HepG2 (cell line): ENCODE measurements at regions not wholly inside any gene's neighbourhood (a gene's known extent, or its start where the extent isn't known, plus 50 kb on each side); places are given as distances from the start of the nearest gene placed in this dataset.

Experiments used
- ATAC-seq: fragments of 200-7000 bp; cut with Tn5 transposase; 3 replicates; pipeline ENCODE4 v1.9.1; 2020; ENCODE audit warnings: mild to moderate bottlenecking, moderate library complexity
- BruUV-seq: library from RNA; stranded (reverse); fragments of 400-500 nt; replicated peaks from 2 replicates; lab custom pipeline; 2021; lab: Mats Ljungman, UMichigan
- CTCF ChIA-PET: fragments of 300-600 bp; formaldehyde crosslinking; extraction: SDS; loops from one replicate; lab custom pipeline; 2021; ENCODE audit warnings: low total read pairs, inconsistent platforms, low intra/inter-chr PET ratio; lab: Yijun Ruan, JAX
- POLR2A ChIA-PET: fragments of 350-600 bp; sonication (Branson Sonifier 250); formaldehyde crosslinking; loops from one replicate; lab custom pipeline; 2020; ENCODE audit warnings: antibody characterized with exemption, inconsistent platforms; lab: Yijun Ruan, JAX
- DNase-seq: peaks from one replicate; pipeline ENCODE4 v3.0.0-alpha.2; 2015; ENCODE audit warnings: low spot score
- FAIRE-seq: peaks from 3 replicates; lab custom pipeline; 2011; peaks lifted over from hg19 to GRCh38; lab: Jason Lieb, UNC
- H2AFZ ChIP-seq: one replicate; pipeline ENCODE4 v1.6.1; 2011; ENCODE audit warnings: low read length, inconsistent platforms
- H3K27ac ChIP-seq: fragments of 300-600 bp; 3 replicates; pipeline ENCODE4 v1.8.0; 2011; ENCODE audit warnings: mixed run types, mild to moderate bottlenecking, mixed read lengths, low read length, inconsistent platforms; ENCODE audit not compliant: insufficient read depth; ENCODE audit errors: extremely low read length
- H3K27me3 ChIP-seq, 2 experiments: fragments of 200-600 bp in 1 of 2; 2 replicates in 1 of 2; 3 replicates in 1 of 2; pipeline versions ENCODE4 v1.6.0 to v1.8.0; 2011; ENCODE audit warnings: low read length in 2 of 2, mild to moderate bottlenecking in 2 of 2, moderate library complexity in 2 of 2, inconsistent platforms in 1 of 2; ENCODE audit not compliant: insufficient read depth in 2 of 2, control insufficient read depth in 1 of 2
- H3K36me3 ChIP-seq, 2 experiments: fragments of 200-600 bp in 1 of 2; replicated peaks in 1 of 2; 2 replicates in 1 of 2; 3 replicates in 1 of 2; pipeline versions ENCODE4 v1.5.1 to v1.8.0; 2011; ENCODE audit warnings: low read length in 2 of 2, inconsistent platforms in 1 of 2; ENCODE audit not compliant: insufficient read depth in 2 of 2, control insufficient read depth in 1 of 2
- H3K4me1 ChIP-seq: 2 replicates; pipeline ENCODE4 v1.5.1; 2012; ENCODE audit warnings: low read length, inconsistent platforms; ENCODE audit not compliant: insufficient read depth
- H3K4me2 ChIP-seq: 2 replicates; pipeline ENCODE4 v1.6.0; 2011; ENCODE audit warnings: low read depth, low read length, inconsistent platforms
- H3K4me3 ChIP-seq, 3 experiments: fragments of 200-600 bp in 1 of 3; sonication (generic), shearing (Covaris generic) in 1 of 3; replicated peaks in 1 of 3; 2 replicates each; pipeline ENCODE4 v1.5.1; 2011 to 2016; ENCODE audit warnings: low read length in 3 of 3, inconsistent platforms in 2 of 3, low read depth in 2 of 3, mild to moderate bottlenecking in 2 of 3, control low read depth in 1 of 3, mixed read lengths in 1 of 3; ENCODE audit not compliant: insufficient read depth in 1 of 3
- H3K79me2 ChIP-seq: one replicate; pipeline ENCODE4 v1.6.1; 2011; ENCODE audit warnings: low read length, inconsistent platforms; ENCODE audit not compliant: insufficient read depth
- H3K9ac ChIP-seq: 2 replicates; pipeline ENCODE4 v1.6.0; 2011; ENCODE audit warnings: mild to moderate bottlenecking, low read depth, low read length, inconsistent platforms; ENCODE audit not compliant: insufficient read depth
- H3K9me3 ChIP-seq: 2 replicates; pipeline ENCODE4 v1.5.1; 2012; ENCODE audit warnings: mild to moderate bottlenecking, low read length
- H4K20me1 ChIP-seq: 2 replicates; pipeline ENCODE4 v1.6.0; 2011; ENCODE audit warnings: inconsistent platforms, mild to moderate bottlenecking, low read length, moderate library complexity; ENCODE audit not compliant: insufficient read depth
- ZNF44 ChIP-seq: sonication (generic); formaldehyde crosslinking; IDR thresholded peaks from 2 replicates; pipeline ENCODE4 v1.5.1; 2020; ENCODE audit warnings: mild to moderate bottlenecking, missing genetic modification reagents
- ZNF556 ChIP-seq: sonication (generic); formaldehyde crosslinking; IDR thresholded peaks from 2 replicates; pipeline ENCODE4 v1.4.0; 2020; ENCODE audit warnings: mild to moderate bottlenecking, missing genetic modification reagents, borderline replicate concordance
- WGBS: methylation state at CpG from one replicate; pipeline ENCODE4 v1.1.6; 2017; ENCODE audit warnings: low lambda C conversion rate; 5-methylcytosine and 5-hydroxymethylcytosine counted together
- in situ Hi-C: cut with HindIII; loops from 2 replicates; pipeline ENCODE4 v1.10.0; 2017; ENCODE audit warnings: low pct_unique_long_range_greater_than_20kb; ENCODE audit not compliant: extremely low pct_ligation_motif_present
- intact Hi-C: fragments of 100-400 bp; cut with micrococcal nuclease; formaldehyde crosslinking; loops from one replicate; pipeline ENCODE4 v1.10.0; 2022; ENCODE audit not compliant: unreplicated experiment
- TF ChIP-seq, protein P1 (sequence below): sonication (generic); formaldehyde crosslinking; IDR thresholded peaks from 2 replicates; pipeline ENCODE4 v1.4.0; 2020; ENCODE audit warnings: missing genetic modification reagents, borderline replicate concordance

DNA sequence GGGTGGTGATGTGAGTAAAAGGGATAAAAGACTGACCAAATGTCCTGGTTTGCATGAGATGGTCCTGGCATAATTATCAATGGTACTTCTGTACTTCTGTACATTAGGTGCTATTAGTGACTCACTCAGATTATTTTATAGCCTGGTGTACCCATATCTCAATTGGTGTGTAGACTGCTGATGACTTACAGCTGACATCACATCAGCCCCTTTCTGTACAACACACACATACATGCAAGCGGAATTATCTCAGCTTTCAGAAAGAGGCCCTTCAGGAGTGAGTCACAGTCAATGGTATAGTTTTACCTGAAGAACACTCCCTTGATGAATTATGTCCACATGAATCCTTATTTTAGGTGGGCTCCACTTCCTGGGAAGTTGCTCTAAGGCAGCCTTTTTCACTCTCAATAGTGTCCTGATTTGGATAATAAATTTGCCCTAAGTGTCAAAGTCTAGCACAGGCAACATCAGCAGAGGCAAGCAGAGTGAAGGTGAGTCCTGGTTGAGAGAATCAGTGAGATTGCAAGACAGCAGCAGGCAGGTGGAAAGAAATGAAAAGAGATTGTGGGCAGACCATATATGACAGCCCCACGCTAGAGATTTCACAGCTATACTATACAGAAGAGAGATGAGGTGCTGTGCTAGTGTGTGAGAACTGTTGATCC lies 137.0 kb downstream of the ZPLD1 start (continued):
- TF ChIP-seq ZNF44 (CRISPR knock-in tag) (no peak), ZNF556 (no peak)
- TF ChIP-seq, all 625 proteins: peak for 0

DNA sequence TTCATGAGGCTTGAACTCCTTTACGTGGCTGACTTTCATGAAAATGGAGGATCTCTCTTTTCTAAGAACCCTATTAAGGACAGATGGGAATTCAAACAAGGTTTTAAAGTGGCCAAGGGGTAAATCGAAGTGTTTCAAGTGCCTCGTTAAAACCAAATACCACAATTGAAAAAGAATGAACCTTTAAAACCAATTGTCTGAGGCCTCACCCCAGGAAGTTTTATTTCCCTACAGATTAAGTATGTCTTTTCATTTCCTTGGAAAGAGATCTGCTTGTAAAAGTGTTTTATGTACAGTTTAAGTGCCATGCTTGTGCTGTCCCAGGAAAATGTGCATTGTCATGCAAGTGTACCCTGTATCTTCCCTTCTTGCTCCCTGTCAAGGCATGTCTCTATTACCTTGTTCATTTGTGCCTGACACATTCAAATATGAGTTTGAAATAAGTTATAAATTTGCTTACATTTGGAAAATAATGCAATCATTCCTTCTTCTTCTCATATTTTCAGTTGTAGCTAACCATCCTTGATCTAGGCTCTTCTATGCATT lies 138.7 kb downstream of the ZPLD1 start:
- Histone ChIP-seq H3K27me3 (no peaks in the 10 kb centered on the region; a peak in 1 of 5 replicates), H3K9ac (no peak overlapping the region), H3K4me3 (no peak overlapping the region), H3K4me2 (no peak overlapping the region), H3K36me3 (no peaks in the 10 kb centered on the region), H3K27ac (no peak overlapping the region), H3K9me3 (no peaks in the 10 kb centered on the region), H4K20me1 (no peaks in the 10 kb centered on the region), H3K4me1 (no peaks in the 10 kb centered on the region), H3K79me2 (no peaks in the 10 kb centered on the region), H2AFZ (no peak overlapping the region)
- no TSS peak for BruUV-seq
- intact Hi-C loops = no loop called here
- 2% methylated on average over 3 of the region's 3 CpGs for WGBS
- ATAC-seq (no peak), FAIRE-seq (no peak), DNase-seq (no peak)
- ChIA-PET POLR2A (no interaction called here), CTCF (no interaction called here)
- TF ChIP-seq, protein P1, sequence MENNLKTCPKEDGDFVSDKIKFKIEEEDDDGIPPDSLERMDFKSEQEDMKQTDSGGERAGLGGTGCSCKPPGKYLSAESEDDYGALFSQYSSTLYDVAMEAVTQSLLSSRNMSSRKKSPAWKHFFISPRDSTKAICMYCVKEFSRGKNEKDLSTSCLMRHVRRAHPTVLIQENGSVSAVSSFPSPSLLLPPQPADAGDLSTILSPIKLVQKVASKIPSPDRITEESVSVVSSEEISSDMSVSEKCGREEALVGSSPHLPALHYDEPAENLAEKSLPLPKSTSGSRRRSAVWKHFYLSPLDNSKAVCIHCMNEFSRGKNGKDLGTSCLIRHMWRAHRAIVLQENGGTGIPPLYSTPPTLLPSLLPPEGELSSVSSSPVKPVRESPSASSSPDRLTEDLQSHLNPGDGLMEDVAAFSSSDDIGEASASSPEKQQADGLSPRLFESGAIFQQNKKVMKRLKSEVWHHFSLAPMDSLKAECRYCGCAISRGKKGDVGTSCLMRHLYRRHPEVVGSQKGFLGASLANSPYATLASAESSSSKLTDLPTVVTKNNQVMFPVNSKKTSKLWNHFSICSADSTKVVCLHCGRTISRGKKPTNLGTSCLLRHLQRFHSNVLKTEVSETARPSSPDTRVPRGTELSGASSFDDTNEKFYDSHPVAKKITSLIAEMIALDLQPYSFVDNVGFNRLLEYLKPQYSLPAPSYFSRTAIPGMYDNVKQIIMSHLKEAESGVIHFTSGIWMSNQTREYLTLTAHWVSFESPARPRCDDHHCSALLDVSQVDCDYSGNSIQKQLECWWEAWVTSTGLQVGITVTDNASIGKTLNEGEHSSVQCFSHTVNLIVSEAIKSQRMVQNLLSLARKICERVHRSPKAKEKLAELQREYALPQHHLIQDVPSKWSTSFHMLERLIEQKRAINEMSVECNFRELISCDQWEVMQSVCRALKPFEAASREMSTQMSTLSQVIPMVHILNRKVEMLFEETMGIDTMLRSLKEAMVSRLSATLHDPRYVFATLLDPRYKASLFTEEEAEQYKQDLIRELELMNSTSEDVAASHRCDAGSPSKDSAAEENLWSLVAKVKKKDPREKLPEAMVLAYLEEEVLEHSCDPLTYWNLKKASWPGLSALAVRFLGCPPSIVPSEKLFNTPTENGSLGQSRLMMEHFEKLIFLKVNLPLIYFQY (CRISPR knock-in tag) = no peak
- in situ Hi-C loops = no loop called here
